GM21367 (cell line): ENCODE measurements at regions not wholly inside any gene's neighbourhood (a gene's known extent, or its start where the extent isn't known, plus 50 kb on each side); places are given as distances from the start of the nearest gene placed in this dataset.

Experiments
- ATAC-seq: cut with Tn5 transposase; IDR thresholded peaks from one replicate; pipeline ENCODE4 v1.9.1; 2021; ENCODE audit not compliant: unreplicated experiment

DNA sequence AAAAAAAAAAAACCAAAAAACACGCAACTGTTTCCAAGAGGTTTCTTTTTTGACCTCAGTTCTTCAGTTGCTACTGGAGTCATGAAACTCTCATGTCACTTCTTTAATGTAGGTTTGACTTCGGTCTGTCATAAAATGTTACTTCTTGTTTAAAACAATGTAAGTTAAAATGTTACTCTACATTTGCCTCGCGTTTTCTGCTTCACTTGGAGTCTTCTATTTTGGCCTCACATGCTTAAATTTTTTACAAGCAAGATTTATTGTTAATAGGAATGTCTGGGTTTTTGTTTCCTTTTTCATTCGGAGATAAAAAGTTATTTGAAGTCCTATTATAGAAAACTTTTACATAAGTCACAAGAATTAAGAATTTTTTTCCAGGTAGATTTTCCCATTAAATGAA lies 880.2 kb downstream of the LTN1 start:
- no peak for ATAC-seq

DNA sequence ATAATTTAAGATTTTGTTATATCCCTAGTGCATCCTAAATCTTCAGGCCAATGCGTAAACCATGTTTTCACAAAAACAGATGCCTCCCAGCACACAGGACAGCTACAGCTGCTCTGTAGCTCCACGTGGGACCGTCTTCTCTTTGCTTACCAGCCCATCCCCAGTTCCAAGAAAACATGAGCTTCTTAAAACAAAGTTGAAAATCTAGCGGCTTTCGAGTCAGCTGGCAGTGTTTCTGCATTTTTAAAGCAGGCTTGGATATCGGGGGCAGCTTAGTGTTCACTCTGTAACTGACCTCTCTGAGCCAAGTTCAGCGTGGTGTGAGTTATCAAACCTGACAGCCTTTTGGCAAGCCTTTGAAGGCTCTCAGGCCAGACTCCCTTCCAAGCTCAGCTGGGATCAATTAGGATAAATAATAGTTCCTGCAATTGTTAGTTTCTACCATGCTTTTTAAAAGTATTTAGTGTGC lies 881.5 kb downstream of the LTN1 start:
- ATAC-seq = no peak

DNA sequence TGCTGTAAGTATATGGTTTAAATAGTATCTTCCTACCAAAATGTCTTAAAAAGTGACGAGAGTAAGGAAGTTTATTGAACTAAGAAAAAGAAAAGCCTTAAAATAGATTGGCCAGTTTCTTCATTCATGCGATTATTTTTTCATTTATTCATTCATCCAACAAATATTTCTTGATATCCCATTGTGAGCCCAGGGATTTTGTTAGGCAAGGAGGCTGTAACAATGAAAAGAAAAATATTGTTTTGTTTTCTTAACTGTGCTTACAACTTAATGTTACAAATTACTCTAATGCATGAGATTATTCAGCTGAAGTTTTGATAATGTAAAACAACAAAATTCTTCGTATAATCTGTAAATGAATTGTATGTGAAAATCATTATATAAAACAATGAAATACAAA lies 882.0 kb downstream of the LTN1 start:
- no peak for ATAC-seq

GRCh38 chr21:28110074-28110473 lies 882.6 kb downstream of the LTN1 start:
- no peak for ATAC-seq

DNA sequence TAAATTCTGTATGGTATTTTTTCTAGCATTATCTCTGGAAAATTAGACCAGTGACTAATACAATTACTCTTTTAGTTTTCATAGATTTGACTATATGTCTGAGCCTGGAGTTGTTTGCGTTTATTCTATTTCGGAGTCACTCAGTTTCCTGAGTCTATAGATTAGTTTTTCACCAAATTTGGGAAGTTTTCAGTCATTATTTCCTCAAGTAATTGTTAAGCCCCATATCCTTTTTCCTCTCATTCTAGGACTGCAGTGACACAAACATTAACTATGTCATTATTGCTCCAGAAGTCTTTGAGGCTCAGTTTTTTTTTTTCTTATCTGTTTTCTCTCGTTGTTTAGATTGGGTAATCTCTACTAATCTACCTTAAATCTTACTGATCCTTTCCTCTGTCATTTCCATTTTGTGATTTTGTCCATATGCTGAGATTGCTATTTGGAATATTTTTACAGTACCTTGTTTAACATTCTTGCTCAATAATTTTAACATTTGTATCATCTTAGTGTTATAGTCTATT lies 886.2 kb downstream of the LTN1 start:
- ATAC-seq = no peak

DNA sequence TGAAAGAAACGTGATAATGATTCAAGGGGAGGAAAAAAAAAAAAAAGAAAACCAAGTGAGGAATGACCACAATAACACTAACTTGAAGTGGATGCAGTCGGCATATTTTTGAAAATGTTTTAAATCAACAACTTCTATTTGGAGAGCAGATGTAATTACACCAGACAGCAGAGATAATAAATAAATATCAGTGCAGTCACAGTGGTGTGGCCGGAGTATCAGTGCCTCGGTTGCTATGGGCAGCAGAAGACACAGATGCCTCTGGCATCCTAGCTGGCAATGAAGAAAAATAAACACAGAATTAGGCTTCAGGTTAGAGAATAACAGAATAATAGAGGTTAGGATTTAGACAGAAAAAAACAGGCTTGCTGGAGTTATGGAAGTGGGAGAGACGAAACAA lies 888.3 kb downstream of the LTN1 start:
- ATAC-seq = no peak

- no peak for ATAC-seq
These were observed 892.3 kb downstream of the LTN1 start for GRCh38 chr21:28100366-28100765.

- ATAC-seq = no peak
These were observed 893.5 kb downstream of the LTN1 start for GRCh38 chr21:28099001-28099705.

DNA sequence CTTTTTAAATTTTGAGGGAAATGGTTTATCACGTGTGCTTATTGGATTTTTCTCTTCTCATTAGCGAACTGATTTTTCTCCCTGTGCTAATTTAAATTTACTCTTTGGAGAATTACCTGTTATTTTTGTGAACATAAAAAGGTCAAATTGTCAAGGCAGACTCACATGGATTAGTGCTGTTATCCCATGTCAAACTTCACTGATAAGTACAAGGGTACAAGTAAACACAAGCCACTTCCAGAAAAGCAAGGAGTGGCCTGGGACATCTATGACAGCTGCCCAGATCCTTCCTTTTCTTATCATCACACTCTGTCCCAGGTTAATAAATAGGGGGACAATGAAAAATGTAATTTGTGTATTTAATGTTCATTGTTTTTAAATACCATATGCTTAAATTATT lies 901.2 kb downstream of the LTN1 start:
- ATAC-seq = no peak

DNA sequence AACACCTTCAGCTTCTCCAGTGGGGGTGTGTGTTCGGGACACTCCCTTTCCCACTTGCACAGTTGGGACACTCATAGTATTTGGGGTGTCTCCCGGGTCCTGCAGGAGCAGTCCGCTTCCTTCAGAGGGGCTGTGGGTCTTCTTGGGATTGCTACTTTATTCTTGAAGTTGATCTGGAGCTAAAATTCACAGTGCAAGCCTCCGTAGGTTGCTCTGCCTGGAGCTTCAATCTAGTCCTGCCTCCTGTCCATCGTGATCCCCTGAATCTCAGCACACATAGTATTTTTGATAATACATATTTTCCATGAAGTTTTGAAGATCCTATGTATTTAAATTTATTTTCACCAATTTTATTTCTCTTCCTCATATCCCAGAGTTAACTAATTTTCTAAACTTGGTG lies 902.1 kb downstream of the LTN1 start:
- no peak for ATAC-seq

GRCh38 chr21:28089599-28090441 lies 902.9 kb downstream of the LTN1 start:
- ATAC-seq = no peak

GRCh38 chr21:28086861-28087581 lies 905.7 kb downstream of the LTN1 start:
- ATAC-seq = no peak

GRCh38 chr21:28084951-28085350 lies 907.7 kb downstream of the LTN1 start:
- no peak for ATAC-seq

DNA sequence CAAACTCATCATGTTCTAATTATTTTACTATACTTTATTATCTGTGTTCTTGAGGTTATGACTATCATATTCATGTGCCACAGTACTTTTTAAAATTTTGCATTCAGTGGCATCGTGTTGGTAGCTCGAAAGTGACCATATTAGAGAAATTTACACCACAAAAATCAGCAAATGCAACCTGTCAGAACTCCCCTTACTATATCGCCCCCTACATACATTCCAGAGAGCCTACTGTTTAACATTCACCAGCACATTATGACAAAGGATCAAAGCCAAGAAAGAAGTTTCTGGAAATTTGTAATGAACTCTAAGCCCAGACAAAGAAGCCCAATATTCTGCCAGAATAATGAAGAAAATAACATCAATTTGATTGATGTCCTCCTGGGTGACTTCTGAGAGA lies 909.3 kb downstream of the LTN1 start:
- no peak for ATAC-seq

GRCh38 chr21:28078126-28078525 lies 914.6 kb downstream of the LTN1 start:
- ATAC-seq = no peak

GRCh38 chr21:28074676-28075075 lies 918.0 kb downstream of the LTN1 start:
- no peak for ATAC-seq

DNA sequence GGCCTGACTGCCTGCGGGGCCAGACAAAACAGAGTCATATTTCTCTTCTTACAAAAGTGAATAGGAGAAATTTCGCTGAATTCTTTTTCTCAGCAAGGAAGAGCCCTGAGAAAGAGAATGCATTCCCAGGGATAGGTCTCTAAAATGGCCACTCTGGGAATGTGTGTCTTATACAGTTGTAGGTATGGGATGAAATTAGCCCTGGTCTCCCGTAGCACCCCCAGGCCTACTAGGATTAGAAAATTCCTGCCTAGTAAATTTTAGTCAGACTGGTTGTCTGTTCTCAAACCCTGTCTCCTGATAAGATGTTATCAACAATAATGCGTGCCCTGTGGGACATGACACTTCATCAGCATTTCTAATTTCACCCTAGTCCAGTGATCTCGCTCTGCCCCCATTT lies 920.1 kb downstream of the LTN1 start:
- no peak for ATAC-seq

- ATAC-seq = no peak
These were observed 923.2 kb downstream of the LTN1 start for GRCh38 chr21:28069450-28069923.

DNA sequence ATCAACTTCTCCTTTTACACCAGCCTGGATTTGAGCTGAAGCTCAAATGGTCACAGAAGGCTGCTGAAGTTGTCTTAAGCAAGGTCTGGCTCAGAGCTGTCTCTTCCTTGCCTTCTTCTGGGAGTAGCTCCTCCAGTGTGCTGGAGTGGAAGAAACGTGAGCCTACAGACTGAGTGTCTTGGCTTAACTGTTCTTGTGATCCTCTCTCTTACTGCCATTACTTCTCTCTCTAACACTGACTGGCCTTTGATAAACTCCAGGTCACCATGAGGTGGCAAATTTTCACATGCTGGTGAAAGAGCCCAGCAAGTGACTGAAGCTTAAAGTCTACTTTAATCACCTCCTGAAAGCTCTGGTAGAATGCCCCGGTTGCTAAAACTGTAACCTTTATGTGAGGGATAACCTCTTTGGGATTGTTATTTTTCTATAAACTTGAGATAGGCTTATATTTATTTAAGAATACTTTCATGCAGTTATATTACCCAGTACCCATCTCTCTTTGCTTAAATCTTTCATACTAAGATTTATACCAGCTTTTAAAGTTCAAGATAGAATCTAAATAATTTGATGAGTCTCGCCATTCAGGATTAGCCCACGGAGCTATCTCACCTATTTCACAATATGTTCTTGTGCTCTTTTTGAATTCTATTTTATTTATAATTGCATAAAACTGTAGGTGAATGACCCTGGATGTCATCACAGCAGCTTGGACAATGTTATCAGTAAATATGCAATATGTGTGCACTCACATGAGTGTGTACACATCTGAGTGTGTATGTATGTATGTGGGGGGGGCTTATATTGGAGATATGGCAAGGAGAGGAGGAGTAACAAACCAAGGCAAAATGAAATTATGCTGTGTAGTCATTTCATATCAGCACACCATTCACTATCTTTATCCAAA lies 924.0 kb downstream of the LTN1 start:
- ATAC-seq = no peak
